GM12878 (cell line): ENCODE measurements at regions not wholly inside any gene's neighbourhood (a gene's known extent, or its start where the extent isn't known, plus 50 kb on each side); places are given as distances from the start of the nearest gene placed in this dataset.

Experiments used
- ATAC-seq: fragments of 200-7000 bp; cut with Tn5 transposase; 3 replicates; pipeline ENCODE4 v1.9.1; 2020; ENCODE audit warnings: mild to moderate bottlenecking, moderate library complexity
- BruUV-seq: library from RNA; stranded (reverse); fragments of 400-500 nt; replicated peaks from 2 replicates; lab custom pipeline; 2021; lab: Mats Ljungman, UMichigan
- CTCF ChIA-PET: fragments of 300-600 bp; sonication (Branson Sonifier 250); formaldehyde crosslinking; extraction: SDS; loops from one replicate; lab custom pipeline; 2021; ENCODE audit warnings: inconsistent platforms; lab: Yijun Ruan, JAX
- POLR2A ChIA-PET: fragments of 350-600 bp; formaldehyde crosslinking; extraction: SDS; loops from one replicate; lab custom pipeline; 2021; ENCODE audit warnings: inconsistent platforms; lab: Charles Lee
- RAD21 ChIA-PET: fragments of 300-600 bp; sonication (Branson Sonifier 250); formaldehyde crosslinking; loops from one replicate; lab custom pipeline; 2023; ENCODE audit warnings: antibody characterized with exemption; ENCODE audit not compliant: unreplicated experiment; lab: Charles Lee
- SMC1A ChIA-PET: fragments of 300-600 bp; sonication (Branson Sonifier 250); formaldehyde crosslinking; loops from one replicate; lab custom pipeline; 2023; ENCODE audit not compliant: unreplicated experiment, uncharacterized antibody; lab: Charles Lee
- DNase-seq: peaks from one replicate; pipeline ENCODE4 v3.0.0-alpha.2; 2011; ENCODE audit warnings: low read depth, low spot score
- FAIRE-seq: peaks from 3 replicates; lab custom pipeline; 2011; peaks lifted over from hg19 to GRCh38; lab: Jason Lieb, UNC
- H2AFZ ChIP-seq: 2 replicates; pipeline ENCODE4 v1.6.0; 2011; ENCODE audit warnings: low read depth, low read length, control low read depth; ENCODE audit not compliant: control insufficient read depth
- H3K27ac ChIP-seq: 2 replicates; pipeline ENCODE4 v1.5.1; 2011; ENCODE audit warnings: control low read depth; ENCODE audit not compliant: control insufficient read depth, insufficient read depth
- H3K27me3 ChIP-seq, 2 experiments: replicated peaks in 1 of 2; 2 replicates each; pipeline versions ENCODE4 v1.6.0 to v1.6.1; 2011; ENCODE audit warnings: low read length in 1 of 2; ENCODE audit not compliant: control insufficient read depth in 2 of 2, insufficient read depth in 2 of 2
- H3K36me3 ChIP-seq, 2 experiments: 2 replicates each; pipeline ENCODE4 v1.5.1; 2011; ENCODE audit warnings: low read length in 1 of 2; ENCODE audit not compliant: control insufficient read depth in 2 of 2, insufficient read depth in 2 of 2
- H3K4me1 ChIP-seq: 2 replicates; pipeline ENCODE4 v1.6.1; 2011; ENCODE audit warnings: mild to moderate bottlenecking, low read length, moderate library complexity, mixed read lengths; ENCODE audit not compliant: control insufficient read depth, insufficient read depth
- H3K4me2 ChIP-seq: 2 replicates; pipeline ENCODE4 v1.6.0; 2011; ENCODE audit warnings: control low read depth; ENCODE audit not compliant: control insufficient read depth, insufficient read depth
- H3K4me3 ChIP-seq: fragments of 200-600 bp; sonication (generic); 2 replicates; pipeline ENCODE4 v1.5.1; 2016
- H3K79me2 ChIP-seq: 2 replicates; pipeline ENCODE4 v1.6.0; 2011; ENCODE audit warnings: low read length; ENCODE audit not compliant: control insufficient read depth, insufficient read depth
- H3K9ac ChIP-seq: 2 replicates; pipeline ENCODE4 v1.8.0; 2011; ENCODE audit warnings: low read length, control low read depth, mixed read lengths; ENCODE audit not compliant: control insufficient read depth, insufficient read depth
- H3K9me3 ChIP-seq: replicated peaks from 3 replicates; pipeline ENCODE4 v1.5.1; 2011; ENCODE audit warnings: mild to moderate bottlenecking, low read length; ENCODE audit not compliant: control insufficient read depth, insufficient read depth
- H4K20me1 ChIP-seq: 2 replicates; pipeline ENCODE4 v1.6.0; 2011; ENCODE audit not compliant: control insufficient read depth, insufficient read depth
- CEBPB ChIP-seq, 2 experiments: fragments of 150-350 bp in 1 of 2; IDR thresholded peaks; 2 replicates each; pipeline ENCODE4 v1.6.1; 2012 to 2014; ENCODE audit warnings: low read depth in 2 of 2, low read length in 2 of 2, borderline replicate concordance in 1 of 2, inconsistent platforms in 1 of 2
- FOXM1 ChIP-seq: IDR thresholded peaks from 2 replicates; pipeline ENCODE4 v1.6.1; 2012; ENCODE audit warnings: low read depth, mild to moderate bottlenecking, inconsistent platforms, low read length, moderate library complexity
- NR2C1 ChIP-seq: fragments of 450-650 bp; IDR thresholded peaks from 2 replicates; pipeline ENCODE4 v1.6.1; 2017; ENCODE audit warnings: antibody characterized with exemption, mild to moderate bottlenecking, moderate library complexity
- RB1 ChIP-seq: fragments of 450-650 bp; formaldehyde crosslinking; IDR thresholded peaks from 2 replicates; pipeline ENCODE4 v1.6.1; 2017; ENCODE audit warnings: mild to moderate bottlenecking, borderline replicate concordance
- WGBS: methylation state at CpG from one replicate; pipeline ENCODE4 v1.1.6; 2016; ENCODE audit warnings: low lambda C conversion rate; ENCODE audit not compliant: insufficient replicate concordance, insufficient coverage; ENCODE audit errors: missing lambda C conversion rate; 5-methylcytosine and 5-hydroxymethylcytosine counted together
- in situ Hi-C: fragments of 300-500 bp; cut with MboI; formaldehyde crosslinking; loops from 9 replicates; pipeline ENCODE4 v1.14.3; 2018; ENCODE audit warnings: mixed read lengths
- intact Hi-C: fragments of 100-400 bp; cut with micrococcal nuclease; formaldehyde crosslinking; loops from one replicate; pipeline ENCODE4 v1.14.2; 2022; ENCODE audit not compliant: unreplicated experiment
- TF ChIP-seq, protein P1 (sequence below): IDR thresholded peaks from 2 replicates; pipeline ENCODE4 v1.6.1; 2011; ENCODE audit warnings: mild to moderate bottlenecking, low read depth, low read length, moderate library complexity; ENCODE audit not compliant: insufficient replicate concordance
- TF ChIP-seq, protein P2 (sequence below): IDR thresholded peaks from 2 replicates; pipeline ENCODE4 v1.6.1; 2012; ENCODE audit warnings: low read depth, low read length, improper control_type of control experiment
- TF ChIP-seq, protein P3 (sequence below): IDR thresholded peaks from 2 replicates; pipeline ENCODE4 v1.6.1; 2011; ENCODE audit warnings: borderline replicate concordance, low read depth, mild to moderate bottlenecking, moderate library complexity, low read length; ENCODE audit not compliant: insufficient read depth, poor library complexity, severe bottlenecking
- TF ChIP-seq, protein P4 (sequence below): IDR thresholded peaks from 2 replicates; pipeline ENCODE4 v1.6.1; 2012; ENCODE audit warnings: improper control_type of control experiment, low read depth, low read length; ENCODE audit not compliant: insufficient replicate concordance

DNA sequence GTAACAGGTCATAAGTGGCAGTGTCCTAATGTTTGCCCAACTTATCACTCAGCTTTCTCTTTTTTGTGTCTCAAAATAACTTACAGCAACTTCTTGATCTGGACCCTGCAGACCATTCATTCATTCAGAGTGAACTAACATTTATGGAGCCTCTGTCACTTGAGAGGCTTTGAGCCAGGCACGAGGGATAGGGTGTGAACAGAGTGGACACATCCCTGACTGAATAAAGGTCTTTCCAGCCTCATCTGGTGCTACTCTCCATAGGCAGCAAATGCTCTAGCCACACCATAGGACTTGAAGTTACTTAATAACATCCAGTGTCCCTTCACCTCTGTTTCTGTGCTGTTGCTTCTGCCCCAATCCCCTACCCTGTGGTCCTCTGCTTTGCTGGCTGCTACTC, 212.1 kb upstream of the FBN2 start:
- no peak overlapping the region for H3K9ac ChIP-seq
- no peak for DNase-seq
- H3K36me3 ChIP-seq: no peaks in the 10 kb centered on the region
- H3K27me3 ChIP-seq: no peaks in the 10 kb centered on the region
- WGBS: 0% methylated on average over 1 of the region's 1 CpG
- in situ Hi-C loops (no loop called here), intact Hi-C loops (no loop called here)
- no peaks in the 10 kb centered on the region for H3K4me1 ChIP-seq
- no peak overlapping the region for H3K4me2 ChIP-seq
- no peaks in the 10 kb centered on the region for H3K79me2 ChIP-seq
- SMC1A ChIA-PET: no interaction called here
- no peak for FAIRE-seq
- POLR2A ChIA-PET: no interaction called here
- H3K9me3 ChIP-seq: no peaks in the 10 kb centered on the region
- no TSS peak for BruUV-seq
- H4K20me1 ChIP-seq: no peaks in the 10 kb centered on the region
- H3K27ac ChIP-seq: no peak overlapping the region
- no peak overlapping the region for H3K4me3 ChIP-seq
- no peak for ATAC-seq
- TF ChIP-seq, protein P1, sequence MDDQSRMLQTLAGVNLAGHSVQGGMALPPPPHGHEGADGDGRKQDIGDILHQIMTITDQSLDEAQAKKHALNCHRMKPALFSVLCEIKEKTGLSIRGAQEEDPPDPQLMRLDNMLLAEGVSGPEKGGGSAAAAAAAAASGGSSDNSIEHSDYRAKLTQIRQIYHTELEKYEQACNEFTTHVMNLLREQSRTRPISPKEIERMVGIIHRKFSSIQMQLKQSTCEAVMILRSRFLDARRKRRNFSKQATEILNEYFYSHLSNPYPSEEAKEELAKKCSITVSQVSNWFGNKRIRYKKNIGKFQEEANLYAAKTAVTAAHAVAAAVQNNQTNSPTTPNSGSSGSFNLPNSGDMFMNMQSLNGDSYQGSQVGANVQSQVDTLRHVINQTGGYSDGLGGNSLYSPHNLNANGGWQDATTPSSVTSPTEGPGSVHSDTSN: no peak
- no peak for TF ChIP-seq FOXM1
- TF ChIP-seq, protein P2, sequence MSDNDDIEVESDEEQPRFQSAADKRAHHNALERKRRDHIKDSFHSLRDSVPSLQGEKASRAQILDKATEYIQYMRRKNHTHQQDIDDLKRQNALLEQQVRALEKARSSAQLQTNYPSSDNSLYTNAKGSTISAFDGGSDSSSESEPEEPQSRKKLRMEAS: no peak
- TF ChIP-seq, protein P3, sequence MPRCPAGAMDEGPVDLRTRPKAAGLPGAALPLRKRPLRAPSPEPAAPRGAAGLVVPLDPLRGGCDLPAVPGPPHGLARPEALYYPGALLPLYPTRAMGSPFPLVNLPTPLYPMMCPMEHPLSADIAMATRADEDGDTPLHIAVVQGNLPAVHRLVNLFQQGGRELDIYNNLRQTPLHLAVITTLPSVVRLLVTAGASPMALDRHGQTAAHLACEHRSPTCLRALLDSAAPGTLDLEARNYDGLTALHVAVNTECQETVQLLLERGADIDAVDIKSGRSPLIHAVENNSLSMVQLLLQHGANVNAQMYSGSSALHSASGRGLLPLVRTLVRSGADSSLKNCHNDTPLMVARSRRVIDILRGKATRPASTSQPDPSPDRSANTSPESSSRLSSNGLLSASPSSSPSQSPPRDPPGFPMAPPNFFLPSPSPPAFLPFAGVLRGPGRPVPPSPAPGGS: no peak
- no peak for TF ChIP-seq RB1
- TF ChIP-seq CEBPB (IDR thresholded peaks at IDR 0.05; ENCODE audit: borderline replicate concordance in 1 of 2, low read depth in 2 of 2, low read length in 2 of 2): no peak
- no peak for TF ChIP-seq NR2C1
- TF ChIP-seq, protein P4, sequence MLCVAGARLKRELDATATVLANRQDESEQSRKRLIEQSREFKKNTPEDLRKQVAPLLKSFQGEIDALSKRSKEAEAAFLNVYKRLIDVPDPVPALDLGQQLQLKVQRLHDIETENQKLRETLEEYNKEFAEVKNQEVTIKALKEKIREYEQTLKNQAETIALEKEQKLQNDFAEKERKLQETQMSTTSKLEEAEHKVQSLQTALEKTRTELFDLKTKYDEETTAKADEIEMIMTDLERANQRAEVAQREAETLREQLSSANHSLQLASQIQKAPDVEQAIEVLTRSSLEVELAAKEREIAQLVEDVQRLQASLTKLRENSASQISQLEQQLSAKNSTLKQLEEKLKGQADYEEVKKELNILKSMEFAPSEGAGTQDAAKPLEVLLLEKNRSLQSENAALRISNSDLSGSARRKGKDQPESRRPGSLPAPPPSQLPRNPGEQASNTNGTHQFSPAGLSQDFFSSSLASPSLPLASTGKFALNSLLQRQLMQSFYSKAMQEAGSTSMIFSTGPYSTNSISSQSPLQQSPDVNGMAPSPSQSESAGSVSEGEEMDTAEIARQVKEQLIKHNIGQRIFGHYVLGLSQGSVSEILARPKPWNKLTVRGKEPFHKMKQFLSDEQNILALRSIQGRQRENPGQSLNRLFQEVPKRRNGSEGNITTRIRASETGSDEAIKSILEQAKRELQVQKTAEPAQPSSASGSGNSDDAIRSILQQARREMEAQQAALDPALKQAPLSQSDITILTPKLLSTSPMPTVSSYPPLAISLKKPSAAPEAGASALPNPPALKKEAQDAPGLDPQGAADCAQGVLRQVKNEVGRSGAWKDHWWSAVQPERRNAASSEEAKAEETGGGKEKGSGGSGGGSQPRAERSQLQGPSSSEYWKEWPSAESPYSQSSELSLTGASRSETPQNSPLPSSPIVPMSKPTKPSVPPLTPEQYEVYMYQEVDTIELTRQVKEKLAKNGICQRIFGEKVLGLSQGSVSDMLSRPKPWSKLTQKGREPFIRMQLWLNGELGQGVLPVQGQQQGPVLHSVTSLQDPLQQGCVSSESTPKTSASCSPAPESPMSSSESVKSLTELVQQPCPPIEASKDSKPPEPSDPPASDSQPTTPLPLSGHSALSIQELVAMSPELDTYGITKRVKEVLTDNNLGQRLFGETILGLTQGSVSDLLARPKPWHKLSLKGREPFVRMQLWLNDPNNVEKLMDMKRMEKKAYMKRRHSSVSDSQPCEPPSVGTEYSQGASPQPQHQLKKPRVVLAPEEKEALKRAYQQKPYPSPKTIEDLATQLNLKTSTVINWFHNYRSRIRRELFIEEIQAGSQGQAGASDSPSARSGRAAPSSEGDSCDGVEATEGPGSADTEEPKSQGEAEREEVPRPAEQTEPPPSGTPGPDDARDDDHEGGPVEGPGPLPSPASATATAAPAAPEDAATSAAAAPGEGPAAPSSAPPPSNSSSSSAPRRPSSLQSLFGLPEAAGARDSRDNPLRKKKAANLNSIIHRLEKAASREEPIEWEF: no peak
- RAD21 ChIA-PET: no interaction called here
- no peak overlapping the region for H2AFZ ChIP-seq
- CTCF ChIA-PET: no interaction called here
